SK-N-SH treated with all-trans-retinoic acid at 6 μM for 48 hours (cell line): ENCODE measurements at regions not wholly inside any gene's neighbourhood (a gene's known extent, or its start where the extent isn't known, plus 50 kb on each side); places are given as distances from the start of the nearest gene placed in this dataset.

Experiments
- CSRNP3 ChIP-seq: fragments of 250-450 bp; sonication (Bioruptor Pico); IDR thresholded peaks from 2 replicates; pipeline ENCODE4 v1.5.1; 2021; ENCODE audit warnings: mild to moderate bottlenecking, moderate library complexity
- RARB ChIP-seq: fragments of 250-450 bp; sonication (Bioruptor Pico); IDR thresholded peaks from 2 replicates; pipeline ENCODE4 v1.8.0; 2021; ENCODE audit warnings: mild to moderate bottlenecking, moderate library complexity

- TF ChIP-seq CSRNP3 = no peak
- TF ChIP-seq RARB (CRISPR knock-in tag) = no peak
These were observed 123.4 kb downstream of the FAM124B start for GRCh38 chr2:224278531-224278930.
